ENCODE measurements at regions not wholly inside any gene's neighbourhood (a gene's known extent, or its start where the extent isn't known, plus 50 kb on each side); places are given as distances from the start of the nearest gene placed in this dataset.
A peak's percentile ranks its signal among the peaks of the same experiment; 100 is the strongest.

GRCh38 chr7:27324246-27324645 lies 81.6 kb downstream of the EVX1 start:
- Histone ChIP-seq H4K20me1 (no peaks in the 10 kb centered on the region), H3K9me3 (replicated peaks in 1 of 11) (peaks cover 0 to 30% (median 11%) of the 10 kb centered on the region in 11 experiments; a peak in 15 of 22 replicates), H3K36me3 (peaks cover 0 to 7% (median 0%) of the 10 kb centered on the region in 11 experiments; a peak in 1 of 22 replicates), H3K4me1 (peaks cover 0 to 16% (median 4%) of the 10 kb centered on the region in 10 experiments; a peak in 9 of 20 replicates), H3K9ac (no peak overlapping the region), H3K27me3 (no peaks in the 10 kb centered on the region), H3K4me2 (peak overlapping the region in 5 of 11 experiments; percentile 40 to 64 (median 51); a peak in 10 of 22 replicates), H3K4me3 (no peak overlapping the region), H3K27ac (peak overlapping the region in 4 of 11 experiments; percentile 14 to 31 (median 26); a peak in 5 of 22 replicates)
- no peak for TF ChIP-seq Cebpa-rat (IDR thresholded peaks at IDR 0.05)

- Histone ChIP-seq H3K4me2 (0 out of 22 replicates have a peak overlapping the region, but pooled peaks of 1 of the 11 experiments have one; percentile 2), H3K27ac (no peak overlapping the region), H3K4me1 (peaks cover 0 to 12% (median 0%) of the 10 kb centered on the region in 10 experiments; a peak in 4 of 20 replicates), H4K20me1 (no peaks in the 10 kb centered on the region), H3K9me3 (replicated peaks in 1 of 11) (peaks cover 15 to 24% (median 18%) of the 10 kb centered on the region in 11 experiments), H3K4me3 (no peak overlapping the region), H3K36me3 (no peaks in the 10 kb centered on the region), H3K9ac (no peak overlapping the region), H3K27me3 (no peaks in the 10 kb centered on the region)
- TF ChIP-seq Cebpa-rat (IDR thresholded peaks at IDR 0.05), result no peak
These were observed 87.3 kb downstream of the EVX1 start for GRCh38 chr7:27329909-27330308.

GRCh38 chr7:27339478-27339877 lies 96.9 kb downstream of the EVX1 start:
- Histone ChIP-seq H3K36me3 (no peaks in the 10 kb centered on the region), H4K20me1 (no peaks in the 10 kb centered on the region), H3K27me3 (no peaks in the 10 kb centered on the region), H3K27ac (peak overlapping the region in 6 of 11 experiments; percentile 14 to 80 (median 60); a peak in 11 of 22 replicates), H3K9me3 (replicated peaks in 1 of 11) (no peaks in the 10 kb centered on the region), H3K9ac (peak overlapping the region in 2 of 11 experiments; percentile 2 to 52; a peak in 2 of 22 replicates), H3K4me2 (peak overlapping the region in 6 of 11 experiments; percentile 4 to 75 (median 61); a peak in 11 of 22 replicates), H3K4me3 (no peak overlapping the region), H3K4me1 (peaks cover 0 to 55% (median 14%) of the 10 kb centered on the region in 10 experiments; a peak in 10 of 20 replicates)
- no peak for TF ChIP-seq Cebpa-rat (IDR thresholded peaks at IDR 0.05)

GRCh38 chr7:27344471-27344870 lies 101.9 kb downstream of the EVX1 start:
- Histone ChIP-seq H3K27ac (no peak overlapping the region), H3K36me3 (no peaks in the 10 kb centered on the region), H4K20me1 (no peaks in the 10 kb centered on the region), H3K9ac (no peak overlapping the region), H3K4me3 (no peak overlapping the region), H3K4me1 (peaks cover 0 to 40% (median 7%) of the 10 kb centered on the region in 10 experiments; a peak in 10 of 20 replicates), H3K27me3 (no peaks in the 10 kb centered on the region), H3K9me3 (replicated peaks in 1 of 11) (no peaks in the 10 kb centered on the region), H3K4me2 (no peak overlapping the region)
- no peak for TF ChIP-seq Cebpa-rat (IDR thresholded peaks at IDR 0.05)

- no peak overlapping the region for H3K4me3 ChIP-seq
- no peak overlapping the region for H3K4me2 ChIP-seq
- H3K27me3 ChIP-seq, result no peaks in the 10 kb centered on the region
- H3K36me3 ChIP-seq, result no peaks in the 10 kb centered on the region
- no peak overlapping the region for H3K9ac ChIP-seq
- H3K9me3 ChIP-seq (replicated peaks in 1 of 11), result no peaks in the 10 kb centered on the region
- no peak overlapping the region for H3K27ac ChIP-seq
- H3K4me1 ChIP-seq, result peaks cover 0 to 32% (median under 1%) of the 10 kb centered on the region in 10 experiments; a peak in 9 of 20 replicates
- H4K20me1 ChIP-seq, result no peaks in the 10 kb centered on the region
- no peak for TF ChIP-seq Cebpa-rat (IDR thresholded peaks at IDR 0.05)
These were observed 102.7 kb downstream of the EVX1 start for GRCh38 chr7:27345164-27345887.

GRCh38 chr7:27345997-27346396 lies 103.4 kb downstream of the EVX1 start:
- no peak overlapping the region for H3K4me2 ChIP-seq

GRCh38 chr7:27346531-27347275 lies 104.1 kb downstream of the EVX1 start:
- no peaks in the 10 kb centered on the region for H3K36me3 ChIP-seq
- H4K20me1 ChIP-seq, result no peaks in the 10 kb centered on the region
- H3K27me3 ChIP-seq, result no peaks in the 10 kb centered on the region
- no peak overlapping the region for H3K4me3 ChIP-seq
- H3K9me3 ChIP-seq (replicated peaks in 1 of 11), result no peaks in the 10 kb centered on the region
- H3K9ac ChIP-seq, result no peak overlapping the region
- peaks cover 0 to 18% (median 0%) of the 10 kb centered on the region in 10 experiments; a peak in 8 of 20 replicates for H3K4me1 ChIP-seq
- H3K4me2 ChIP-seq, result no peak overlapping the region
- H3K27ac ChIP-seq, result no peak overlapping the region
- TF ChIP-seq Cebpa-rat (IDR thresholded peaks at IDR 0.05), result no peak

More at GRCh38 chr7:27345997-27346396, 103.4 kb downstream of the EVX1 start:
- no peak for TF ChIP-seq Cebpa-rat (IDR thresholded peaks at IDR 0.05)
- H3K9me3 ChIP-seq (replicated peaks in 1 of 11), result no peaks in the 10 kb centered on the region
- no peaks in the 10 kb centered on the region for H3K36me3 ChIP-seq
- H3K27me3 ChIP-seq, result no peaks in the 10 kb centered on the region
- no peak overlapping the region for H3K27ac ChIP-seq
- no peak overlapping the region for H3K9ac ChIP-seq
- no peaks in the 10 kb centered on the region for H4K20me1 ChIP-seq
- H3K4me3 ChIP-seq, result no peak overlapping the region
- H3K4me1 ChIP-seq, result peaks cover 0 to 25% (median 0%) of the 10 kb centered on the region in 10 experiments; a peak in 8 of 20 replicates

GRCh38 chr7:27347276-27347640 lies 104.7 kb downstream of the EVX1 start:
- Histone ChIP-seq H3K36me3 (no peaks in the 10 kb centered on the region), H3K4me3 (no peak overlapping the region), H3K4me2 (no peak overlapping the region), H3K9me3 (replicated peaks in 1 of 11) (no peaks in the 10 kb centered on the region), H3K4me1 (peaks cover 0 to 14% (median 0%) of the 10 kb centered on the region in 10 experiments; a peak in 8 of 20 replicates), H3K27me3 (no peaks in the 10 kb centered on the region), H4K20me1 (no peaks in the 10 kb centered on the region), H3K9ac (no peak overlapping the region), H3K27ac (no peak overlapping the region)
- no peak for TF ChIP-seq Cebpa-rat (IDR thresholded peaks at IDR 0.05)

GRCh38 chr7:27349621-27350020 lies 107.0 kb downstream of the EVX1 start:
- H3K4me1 ChIP-seq, result no peaks in the 10 kb centered on the region
- no peaks in the 10 kb centered on the region for H3K9me3 ChIP-seq (replicated peaks in 1 of 11)
- no peak overlapping the region for H3K4me2 ChIP-seq
- TF ChIP-seq Cebpa-rat (IDR thresholded peaks at IDR 0.05), result no peak
- no peaks in the 10 kb centered on the region for H3K27me3 ChIP-seq
- no peak overlapping the region for H3K9ac ChIP-seq
- no peak overlapping the region for H3K4me3 ChIP-seq
- no peak overlapping the region for H3K27ac ChIP-seq
- no peaks in the 10 kb centered on the region for H3K36me3 ChIP-seq
- no peaks in the 10 kb centered on the region for H4K20me1 ChIP-seq

Measured in BLaER1 treated with 17β-estradiol and CSF1 and Interleukin-3, amounts not matched to agents 10 nM and 100 nM (cell line).